ENCODE measurements at regions not wholly inside any gene's neighbourhood (a gene's known extent, or its start where the extent isn't known, plus 50 kb on each side); places are given as distances from the start of the nearest gene placed in this dataset.

DNA sequence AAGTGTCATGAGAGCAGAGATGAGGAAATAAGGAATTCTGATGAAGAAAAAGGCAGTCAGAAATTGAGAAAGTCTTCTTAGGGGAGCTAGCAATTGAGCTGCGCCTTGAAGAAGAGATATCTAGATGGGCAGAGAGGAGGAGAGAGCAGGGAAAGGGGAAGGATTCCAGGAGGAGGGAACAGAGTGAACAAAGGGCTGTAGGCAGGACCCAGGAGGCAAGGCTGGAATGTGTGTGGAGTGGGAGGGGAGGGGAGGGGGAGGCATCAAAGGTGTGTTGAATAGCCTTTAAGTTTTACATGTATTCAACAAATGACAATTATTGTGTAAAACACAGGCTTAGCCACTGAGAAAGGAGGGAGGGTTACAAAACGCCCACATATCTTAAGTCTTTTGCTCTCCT is 164.5 kb downstream of the TDRD15 start:
- DNase-seq = no peak

DNA sequence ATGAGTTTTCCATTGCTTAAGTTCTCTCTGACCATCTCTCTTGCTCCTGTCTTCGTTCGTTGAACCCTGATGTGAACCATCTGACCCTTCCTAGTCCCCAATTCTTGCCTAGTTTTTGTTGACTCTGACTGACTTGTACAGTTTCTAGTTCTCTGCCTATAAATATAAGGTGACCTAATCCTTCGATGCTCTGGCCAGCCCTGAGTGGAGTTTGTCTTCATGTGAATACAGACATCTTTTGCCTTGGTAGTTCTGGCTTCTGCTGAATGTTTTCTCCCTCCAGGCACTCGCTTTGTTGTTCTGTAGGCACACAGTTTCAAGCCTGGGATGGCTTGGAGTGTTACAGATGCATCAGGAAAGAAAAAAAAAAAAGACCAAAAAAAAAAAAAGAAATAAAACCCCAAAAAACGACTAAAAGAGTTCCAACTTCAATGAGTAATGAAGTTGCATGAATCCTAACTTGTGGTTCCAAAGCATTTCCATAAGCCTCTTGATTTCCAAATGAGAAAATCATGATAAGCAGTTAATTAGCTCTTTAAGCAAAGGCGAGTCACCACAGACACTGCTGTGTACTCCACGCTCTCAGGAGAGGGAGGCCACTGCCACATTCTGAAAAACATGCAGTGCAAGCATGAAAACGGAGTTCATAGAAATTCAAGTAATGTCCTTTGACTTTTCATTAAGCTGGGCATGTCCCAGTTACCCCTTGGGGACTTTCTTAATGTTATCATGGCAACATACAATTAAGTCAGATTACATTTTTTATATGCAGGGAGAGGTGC is 165.2 kb downstream of the TDRD15 start:
- DNase-seq = no peak

DNA sequence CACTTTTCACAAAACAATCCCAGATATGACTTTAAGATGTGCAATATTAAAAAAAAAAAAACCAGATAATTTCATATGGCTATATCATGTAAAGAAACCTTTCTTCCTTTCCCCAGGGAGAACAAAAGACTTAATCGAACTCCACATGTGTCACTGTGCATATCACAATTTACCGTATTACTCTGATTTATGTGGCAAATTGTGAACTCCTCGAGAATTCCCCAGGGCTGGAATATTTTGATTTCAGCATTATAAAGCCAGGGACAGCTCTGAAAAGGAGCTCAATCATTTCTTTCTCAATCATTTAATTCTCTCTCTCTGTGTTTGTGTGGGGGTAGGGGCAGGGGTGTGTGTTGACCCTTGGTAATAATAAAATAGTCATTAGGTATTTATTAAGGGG is 165.8 kb downstream of the TDRD15 start:
- no peak for DNase-seq

DNA sequence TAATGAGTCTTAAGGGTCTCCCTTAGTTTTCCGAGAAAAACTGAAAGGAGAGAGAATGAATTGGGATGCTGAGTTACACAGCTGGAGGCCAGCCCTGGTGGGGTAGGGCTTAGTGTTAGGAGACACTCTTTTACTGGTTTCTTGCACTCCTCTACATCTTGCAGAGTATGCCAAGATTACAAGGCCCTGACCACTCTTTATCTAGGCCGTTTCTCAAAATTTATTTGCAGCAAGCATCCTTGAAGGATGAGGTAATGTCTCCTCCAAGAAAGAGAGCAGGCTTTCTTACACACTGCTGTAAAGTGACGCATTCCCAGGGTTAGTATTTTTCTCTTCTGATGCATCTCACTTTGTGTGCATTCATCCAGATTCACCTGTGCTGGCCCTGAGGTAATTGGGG is 166.2 kb downstream of the TDRD15 start:
- no peak for DNase-seq

DNA sequence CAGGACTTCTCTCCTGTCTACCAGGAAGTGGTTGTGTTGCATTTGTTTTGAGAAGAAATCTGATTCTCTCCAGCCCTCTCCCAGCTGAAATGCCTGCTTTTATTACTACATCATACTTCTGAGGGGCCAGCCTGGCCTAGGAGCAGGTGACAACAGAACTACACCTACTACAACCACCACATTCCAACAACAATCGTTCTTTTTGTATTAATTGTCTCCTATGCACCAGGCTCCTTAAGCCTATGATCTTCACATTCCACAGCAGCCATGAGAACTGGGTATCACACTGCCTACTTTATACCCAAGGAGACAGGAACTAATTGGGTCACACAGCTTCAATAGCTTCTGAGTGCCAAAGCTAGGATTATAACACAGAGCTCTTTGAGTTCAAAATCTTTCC is 167.7 kb downstream of the TDRD15 start:
- no peak for DNase-seq

DNA sequence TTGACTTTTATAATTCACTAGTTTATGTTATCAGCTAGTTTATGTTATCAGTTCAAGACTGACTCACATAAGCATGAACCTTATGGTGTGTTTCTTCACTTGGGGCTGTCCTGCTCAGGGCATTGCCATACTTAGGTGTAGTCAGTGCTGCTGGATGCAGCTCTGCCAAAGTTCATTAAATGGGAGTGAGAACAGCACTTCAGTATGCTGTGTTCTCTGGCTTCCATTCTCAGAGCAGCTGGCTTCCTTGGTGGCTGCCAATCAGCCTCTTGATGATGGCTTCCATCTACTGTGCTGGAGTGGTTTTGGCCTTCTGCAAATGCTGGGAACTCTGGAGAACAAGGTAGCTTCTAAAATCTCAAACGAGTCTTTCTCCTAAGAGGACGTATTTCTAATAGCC is 170.7 kb downstream of the TDRD15 start:
- DNase-seq = no peak

DNA sequence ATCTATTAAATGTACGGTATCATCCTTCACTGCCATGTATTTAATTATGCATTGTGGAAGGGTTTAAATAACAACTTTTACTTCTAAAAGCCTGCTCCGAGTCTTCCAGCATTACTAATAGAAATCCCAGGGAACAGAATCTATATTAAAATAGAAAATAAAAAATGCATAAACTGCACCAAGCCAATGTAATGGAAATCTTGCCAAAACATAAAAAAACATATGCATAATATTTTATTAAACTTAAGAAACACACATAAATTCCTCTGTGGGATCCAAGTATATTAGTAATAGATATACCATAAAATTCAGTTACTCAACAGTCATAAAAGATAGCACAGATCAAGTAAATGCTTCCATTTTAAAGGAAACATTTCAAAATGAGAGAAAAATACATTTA is 175.6 kb downstream of the TDRD15 start:
- no peak for DNase-seq

DNA sequence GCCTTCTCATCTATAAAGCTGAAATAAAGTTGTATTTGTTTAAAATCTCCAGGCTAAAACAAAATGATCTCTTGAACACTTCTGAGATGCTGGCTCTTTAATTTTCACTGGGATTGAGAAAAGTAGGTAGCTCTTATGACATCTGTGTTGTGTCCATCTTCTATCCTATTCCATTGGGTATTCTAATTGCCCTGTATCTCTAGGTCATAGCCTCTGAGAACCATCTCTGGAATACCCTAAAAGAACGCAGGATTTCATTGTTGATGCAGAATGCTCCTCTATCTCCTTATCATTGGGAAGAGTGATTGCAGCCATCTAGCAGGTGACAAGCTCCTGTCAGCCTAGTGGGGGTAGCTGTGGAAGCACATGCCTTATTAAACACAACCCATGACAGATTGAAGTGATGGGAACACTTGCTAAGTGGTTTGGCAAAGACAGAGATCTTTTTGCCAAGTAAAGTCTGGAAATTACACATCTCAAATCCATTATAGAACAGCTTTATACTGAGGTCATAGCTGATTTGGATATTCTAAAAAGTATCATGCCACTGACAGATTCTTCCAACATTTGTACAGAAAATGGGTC is 178.2 kb downstream of the TDRD15 start:
- DNase-seq = no peak

DNA sequence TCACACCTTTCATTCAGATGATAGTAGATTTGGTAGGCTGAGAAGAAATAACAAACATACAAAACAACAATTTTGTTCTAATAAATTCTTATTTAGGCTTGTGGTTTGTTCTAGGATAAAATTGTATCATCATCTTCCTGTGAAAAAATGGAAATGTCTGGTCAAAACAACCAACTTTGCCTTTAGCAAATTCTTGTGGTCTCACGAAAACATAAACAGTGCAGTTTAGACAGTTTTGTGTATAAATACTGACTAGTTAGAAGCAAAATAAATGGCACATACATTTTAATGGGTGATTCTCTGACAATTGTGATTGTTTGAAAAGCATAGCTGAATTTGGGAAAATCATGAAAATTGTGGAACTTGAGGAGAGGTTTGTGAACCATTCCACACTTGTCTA is 180.1 kb downstream of the TDRD15 start:
- no peak for DNase-seq

DNA sequence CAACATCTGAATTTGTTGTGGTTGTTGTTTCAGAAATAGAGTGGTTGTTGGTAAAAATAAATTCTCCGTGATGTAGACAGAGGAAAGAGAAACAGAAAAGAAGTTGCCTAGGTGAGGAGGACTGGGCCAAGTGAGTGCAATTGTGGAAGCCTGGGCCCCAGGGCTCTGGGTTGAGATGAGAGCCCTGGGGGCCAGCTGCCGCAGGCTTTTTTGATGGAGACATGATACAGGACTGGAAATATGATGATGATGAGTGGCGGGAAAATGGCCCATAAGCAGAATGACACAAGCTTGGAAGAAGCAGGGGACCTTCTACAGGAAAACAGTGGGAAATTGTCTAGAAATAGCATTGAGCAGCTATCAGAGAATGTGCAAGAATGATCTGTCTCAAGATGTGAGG is 181.8 kb downstream of the TDRD15 start:
- no peak for DNase-seq

DNA sequence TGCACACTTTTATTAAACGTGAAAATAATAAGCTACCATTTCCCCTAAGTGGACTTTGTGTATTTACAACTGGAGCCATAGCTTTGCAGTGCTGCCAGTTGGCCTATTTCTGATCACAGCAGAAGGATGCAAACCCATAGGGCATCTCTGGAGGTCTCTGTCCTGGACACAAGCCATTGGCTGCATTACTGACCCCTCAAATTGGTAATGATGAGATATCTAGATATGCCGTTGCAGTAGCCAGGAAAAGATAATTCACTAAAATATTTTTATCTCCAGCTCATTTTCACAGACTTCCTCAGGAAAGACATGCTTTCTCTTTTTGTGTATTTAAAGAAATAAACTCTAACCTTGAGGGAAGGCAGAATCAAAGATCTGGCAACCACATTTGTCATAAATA is 182.5 kb downstream of the TDRD15 start:
- no peak for DNase-seq

DNA sequence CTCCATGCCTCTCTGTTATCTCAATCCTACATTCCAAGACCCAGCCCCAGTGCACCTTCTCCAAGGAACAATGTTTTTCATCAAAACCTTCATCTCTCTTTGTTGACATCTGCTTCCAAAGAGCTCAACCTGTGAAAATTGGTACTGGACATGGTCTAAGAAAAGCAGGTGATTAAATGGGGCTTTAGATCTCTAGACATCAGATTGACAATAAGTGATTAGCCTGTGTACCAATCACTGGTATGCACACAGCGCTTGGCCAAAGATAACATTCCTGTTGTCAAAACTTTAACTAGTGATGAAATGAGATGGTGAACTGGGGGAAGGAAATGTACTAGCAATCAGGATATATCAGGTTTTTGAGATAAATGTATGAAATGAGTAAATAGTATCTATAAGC is 183.3 kb downstream of the TDRD15 start:
- no peak for DNase-seq

DNA sequence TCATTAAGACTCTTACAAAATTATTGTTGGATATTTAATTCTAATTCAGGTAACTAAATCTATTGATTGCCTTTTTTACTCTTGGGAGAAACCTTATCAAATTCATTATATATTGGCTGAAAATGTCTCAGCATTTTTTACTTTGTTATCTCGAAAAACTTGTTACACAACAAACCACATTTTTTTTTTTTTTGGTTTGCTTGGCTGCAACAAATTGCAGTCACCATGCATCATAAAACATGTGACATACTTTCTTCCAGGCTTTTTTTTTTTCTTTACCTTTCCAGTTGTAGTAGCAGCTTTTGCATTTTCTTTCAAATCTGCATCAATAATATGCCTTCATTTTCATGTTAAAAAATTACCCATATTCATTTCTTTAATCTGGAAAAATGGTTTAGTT is 186.7 kb downstream of the TDRD15 start:
- no peak for DNase-seq

DNA sequence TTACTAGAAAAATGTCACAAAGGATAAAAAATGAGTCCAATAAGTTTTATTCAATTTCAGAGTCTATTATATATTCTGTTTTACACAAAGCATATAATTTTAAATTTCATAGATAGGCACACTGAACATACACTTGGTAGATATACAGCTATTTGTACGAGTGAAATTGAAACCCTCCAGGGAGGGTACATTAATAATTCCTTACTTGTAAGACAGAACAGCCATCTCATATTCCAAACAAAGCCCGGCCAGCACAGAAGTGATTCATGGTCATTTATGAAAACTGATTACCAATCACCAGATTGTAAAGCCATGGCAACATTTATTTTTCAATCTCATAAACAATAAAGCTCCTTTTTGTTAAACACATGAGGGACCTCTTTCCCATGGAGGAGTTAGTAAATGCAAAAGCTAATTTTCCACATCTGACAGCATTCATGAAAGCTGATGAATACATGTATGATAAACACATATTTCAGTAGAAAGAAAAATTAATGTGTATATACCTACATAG is 190.6 kb downstream of the TDRD15 start:
- DNase-seq = no peak

DNA sequence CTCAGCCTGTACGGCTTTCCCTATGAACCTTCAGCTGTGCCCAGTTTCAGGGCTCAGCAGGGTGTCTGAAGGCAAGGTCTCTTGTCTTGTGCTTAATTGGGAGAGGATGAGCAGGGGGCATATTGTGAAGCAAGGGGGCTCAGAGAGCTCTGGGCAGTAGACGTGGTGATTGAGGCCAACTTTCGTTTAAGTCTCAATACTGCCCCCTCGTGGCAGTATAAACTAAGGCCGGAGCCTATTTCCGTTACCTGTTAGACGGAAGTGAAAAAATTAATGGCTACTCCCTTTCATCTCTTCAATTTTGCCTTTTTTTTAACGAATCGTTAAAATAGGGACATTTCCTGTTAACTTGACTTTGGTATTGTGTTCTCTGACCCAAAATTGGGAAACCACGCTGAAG is 193.4 kb downstream of the TDRD15 start:
- DNase-seq = no peak

DNA sequence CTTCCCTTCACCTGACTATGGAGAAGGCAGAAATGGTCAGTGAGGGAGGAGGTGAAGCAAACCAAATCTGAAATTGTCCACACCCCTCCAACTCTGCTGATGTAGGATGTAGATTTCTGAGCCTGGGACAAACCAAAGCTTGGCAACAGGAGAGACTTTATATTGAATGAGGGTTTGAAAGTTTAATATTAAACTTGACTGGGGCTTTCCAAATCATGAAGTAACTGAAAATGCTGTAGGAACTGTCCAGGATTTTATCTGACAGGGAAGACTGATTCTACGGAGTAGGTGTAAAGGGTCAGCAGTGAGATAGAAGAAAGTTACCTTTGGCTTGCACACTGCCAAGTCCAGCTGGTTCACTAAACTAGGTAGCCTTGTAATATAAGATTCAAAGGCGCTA is 194.5 kb downstream of the TDRD15 start:
- no peak for DNase-seq

DNA sequence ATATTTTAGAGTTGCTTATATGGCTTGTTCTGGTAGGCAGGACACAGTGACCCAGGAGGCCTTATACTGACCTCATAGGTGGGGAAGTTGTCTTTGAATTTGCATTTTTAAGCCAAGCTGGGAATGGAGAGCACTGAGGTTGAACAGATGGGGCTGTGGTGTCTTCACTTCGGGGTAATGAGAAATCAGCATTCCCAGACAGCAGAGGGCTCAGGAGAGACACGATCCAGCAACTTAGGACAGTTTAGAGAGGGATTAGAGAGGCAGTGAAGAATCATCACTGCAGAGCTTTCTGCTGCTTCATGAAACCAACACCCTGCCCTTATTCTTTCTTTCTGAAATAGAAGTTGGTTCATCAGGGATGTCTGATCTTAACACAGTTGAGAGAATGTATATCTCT is 202.4 kb downstream of the TDRD15 start:
- no peak for DNase-seq

DNA sequence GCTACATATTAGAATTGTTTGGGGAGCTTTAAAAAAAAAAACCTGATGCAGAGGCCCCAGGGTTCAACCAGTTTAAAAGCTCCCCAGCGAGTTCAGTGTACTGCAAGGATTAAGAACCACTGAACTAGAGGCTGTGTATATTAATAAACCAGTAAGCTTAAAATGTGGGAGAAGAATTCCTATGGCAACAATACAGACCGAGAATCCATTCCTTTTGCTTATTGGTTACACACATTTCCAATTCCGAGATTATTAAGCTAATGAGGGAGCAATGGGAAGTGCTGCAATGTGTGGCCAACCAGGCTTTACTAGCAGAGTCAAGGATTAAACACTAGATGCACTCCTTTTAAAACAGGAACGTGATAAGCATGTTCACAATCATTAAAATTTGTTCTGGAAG is 204.4 kb downstream of the TDRD15 start:
- DNase-seq = no peak

DNA sequence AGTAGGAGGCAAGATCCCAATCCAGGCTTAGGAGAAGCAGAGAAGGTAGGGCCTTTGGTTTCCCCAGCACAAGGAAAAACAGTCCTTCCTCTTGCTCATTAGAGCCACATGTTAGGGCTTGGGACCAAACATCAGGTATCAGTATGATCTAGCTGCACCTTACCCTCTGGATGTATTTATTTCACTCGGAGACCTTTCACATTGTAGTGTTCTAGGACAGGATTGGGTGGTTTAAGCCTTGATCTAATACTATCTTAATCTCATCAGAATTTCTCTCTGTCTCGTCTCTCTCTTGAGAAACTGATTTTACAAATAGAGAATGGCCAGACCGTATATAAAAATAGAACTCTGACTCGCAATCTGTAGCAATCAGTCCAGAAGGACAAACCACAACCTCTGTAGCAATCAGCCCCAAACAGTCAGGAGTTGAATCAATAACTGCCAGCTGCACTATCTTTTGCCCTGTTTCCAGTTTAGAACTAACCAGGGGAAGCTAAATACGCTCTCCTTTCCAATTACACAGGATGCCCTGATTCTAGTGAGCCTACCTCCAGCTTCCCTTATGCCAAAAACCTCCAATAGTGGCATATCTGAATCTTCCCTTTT is 207.1 kb downstream of the TDRD15 start:
- no peak for DNase-seq

DNA sequence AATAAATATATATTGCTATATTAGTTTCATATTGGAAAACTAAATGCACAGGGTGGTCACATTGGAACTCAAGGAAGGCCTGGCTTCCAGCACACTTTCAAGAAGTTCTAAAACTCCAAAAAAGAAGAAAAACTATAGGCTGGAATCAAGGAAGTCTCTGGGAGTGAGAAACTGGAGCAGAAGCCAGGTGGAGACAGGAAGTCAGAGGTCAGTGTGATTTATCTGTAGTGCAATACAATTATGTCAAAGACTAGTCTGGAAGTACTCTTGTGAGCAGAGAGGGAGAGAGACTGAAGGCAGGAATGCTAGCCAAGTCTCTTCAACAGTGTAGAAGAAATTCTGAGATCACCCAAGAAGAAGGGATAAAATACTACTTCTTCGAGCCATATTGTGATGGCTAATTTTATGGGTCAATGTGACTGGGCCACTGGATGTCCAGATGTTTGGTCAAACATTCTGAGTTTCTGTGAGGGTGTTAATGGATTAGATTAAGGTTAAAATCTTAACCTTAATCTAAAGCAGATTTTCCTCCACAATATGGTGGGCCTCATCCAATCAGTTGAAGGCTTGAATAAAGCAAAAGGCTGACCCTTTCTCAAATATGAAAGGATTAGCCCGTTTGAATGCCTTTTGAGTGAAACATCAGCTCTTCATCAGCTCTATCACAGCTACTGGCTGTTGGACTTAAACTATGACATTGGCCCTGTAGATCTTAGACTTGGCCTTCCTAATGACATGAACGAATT is 208.0 kb downstream of the TDRD15 start:
- no peak for DNase-seq

DNA sequence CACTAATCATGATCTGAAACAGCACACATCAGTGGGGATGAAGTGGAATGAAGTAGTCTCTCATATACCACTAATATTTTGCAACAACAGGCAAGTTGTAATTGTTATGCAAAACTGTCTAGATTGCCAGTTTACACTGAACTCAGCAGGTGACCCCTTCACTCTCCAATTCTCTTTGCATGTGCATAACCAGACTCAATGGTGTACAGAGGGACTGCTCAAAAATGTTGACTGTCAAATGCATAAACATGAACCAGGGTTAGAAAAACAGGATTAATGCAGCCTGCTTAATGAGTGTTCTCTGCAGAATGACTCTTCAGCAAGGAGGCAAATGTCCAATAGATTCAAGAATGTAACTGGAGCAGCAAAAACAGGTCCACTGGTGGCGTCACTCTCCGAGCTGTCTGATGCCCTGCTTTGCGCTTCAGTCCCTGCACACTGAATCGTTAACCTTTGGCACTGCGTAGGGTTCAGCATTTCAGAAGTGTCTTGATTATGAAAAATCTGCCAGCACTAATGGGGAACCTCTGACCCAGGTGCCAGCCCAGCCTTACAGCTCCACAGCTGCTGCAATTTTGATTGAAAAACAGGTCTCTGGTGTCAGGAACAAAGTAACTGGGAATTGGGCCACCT is 209.3 kb downstream of the TDRD15 start:
- DNase-seq = no peak

DNA sequence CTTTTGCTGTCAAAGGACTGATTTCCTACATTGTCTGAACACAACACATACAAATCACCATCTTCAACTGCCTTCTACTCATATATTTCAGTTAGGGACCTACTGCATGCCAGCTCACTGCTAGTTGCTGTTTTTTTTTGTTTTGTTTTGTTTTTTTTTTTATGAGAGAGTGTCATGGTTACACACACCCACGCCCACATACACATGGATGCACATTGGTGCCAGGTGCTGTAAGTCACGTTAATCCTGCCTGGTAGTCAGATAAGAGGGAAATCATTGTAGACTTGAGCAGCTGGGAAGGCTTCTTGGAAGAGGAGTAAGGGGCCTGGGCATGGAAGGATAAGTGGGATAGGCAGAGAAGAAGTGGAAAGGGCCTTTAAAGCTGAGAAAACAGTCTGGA is 209.9 kb downstream of the TDRD15 start:
- no peak for DNase-seq

DNA sequence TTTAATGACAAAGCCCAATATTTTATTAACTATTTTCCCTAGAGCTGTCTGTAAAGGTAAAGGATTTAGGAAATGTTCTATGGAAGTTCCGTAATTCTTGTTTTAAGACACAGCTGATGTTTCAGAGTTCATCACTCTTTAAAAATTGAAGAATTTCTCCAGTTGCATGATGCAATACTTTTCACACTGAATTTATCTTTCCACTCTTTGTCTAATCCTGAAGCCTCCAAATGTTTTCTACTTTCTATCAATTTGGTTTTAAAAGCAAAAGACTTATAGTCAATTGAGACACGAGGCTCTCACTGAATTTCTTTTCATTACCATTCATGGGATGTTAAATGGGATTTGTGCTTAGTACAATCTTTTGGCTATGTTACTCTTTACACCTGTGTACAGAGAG is 223.2 kb downstream of the TDRD15 start:
- no peak for DNase-seq

Data from effector CD4-positive, alpha-beta T cell (primary cell).